ENCODE measurements at regions not wholly inside any gene's neighbourhood (a gene's known extent, or its start where the extent isn't known, plus 50 kb on each side); places are given as distances from the start of the nearest gene placed in this dataset.

DNA sequence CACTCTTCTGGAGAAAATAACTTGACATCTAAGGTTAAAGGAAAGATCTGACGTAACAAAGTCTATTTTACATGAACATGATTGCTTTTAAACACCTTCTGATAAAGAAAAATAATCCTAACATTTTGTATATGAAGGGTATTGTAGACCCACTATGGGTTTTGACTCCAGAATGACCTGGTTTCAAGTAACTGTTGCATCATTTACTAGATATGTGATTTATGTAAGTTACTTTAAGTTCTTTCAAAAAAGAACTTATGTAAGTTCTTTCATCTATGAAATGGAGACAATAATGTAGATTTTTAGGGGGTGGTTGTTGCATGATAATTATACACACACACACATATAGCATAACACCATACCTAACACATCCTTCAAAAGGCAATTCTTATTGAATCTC is 147.6 kb upstream of the MIR17HG start:
- intact Hi-C loops (cut with DNase I), result no loop called here
- Histone ChIP-seq H3K27me3 (no peaks in the 10 kb centered on the region), H3K4me3 (replicated peaks in 1 of 3) (no peak overlapping the region), H3K27ac (no peak overlapping the region), H3K9me3 (no peaks in the 10 kb centered on the region), H3K4me1 (no peaks in the 10 kb centered on the region), H3K36me3 (no peaks in the 10 kb centered on the region)
- WGBS, 2 donors, result 93 to 95% methylated on average over 1 of the region's 1 CpG
- DNase-seq, result no peak
- TF ChIP-seq POLR2A (IDR thresholded peaks at IDR 0.05), result no peak
- TF ChIP-seq CTCF (IDR thresholded peaks at IDR 0.05), result no peak

- H3K27ac ChIP-seq, result no peak overlapping the region
- DNase-seq, result no peak
- H3K9me3 ChIP-seq, result no peaks in the 10 kb centered on the region
- intact Hi-C loops (cut with DNase I), result no loop called here
- no peak for TF ChIP-seq POLR2A (IDR thresholded peaks at IDR 0.05)
- no peak for TF ChIP-seq CTCF (IDR thresholded peaks at IDR 0.05)
- H3K27me3 ChIP-seq, result no peaks in the 10 kb centered on the region
- no peaks in the 10 kb centered on the region for H3K36me3 ChIP-seq
- H3K4me3 ChIP-seq (replicated peaks in 1 of 3), result no peak overlapping the region
- no peaks in the 10 kb centered on the region for H3K4me1 ChIP-seq
- WGBS, 2 donors, result 90 to 95% methylated on average over 3 of the region's 3 CpGs
Observed at GRCh38 chr13:91200486-91200885, 147.0 kb upstream of the MIR17HG start.

DNA sequence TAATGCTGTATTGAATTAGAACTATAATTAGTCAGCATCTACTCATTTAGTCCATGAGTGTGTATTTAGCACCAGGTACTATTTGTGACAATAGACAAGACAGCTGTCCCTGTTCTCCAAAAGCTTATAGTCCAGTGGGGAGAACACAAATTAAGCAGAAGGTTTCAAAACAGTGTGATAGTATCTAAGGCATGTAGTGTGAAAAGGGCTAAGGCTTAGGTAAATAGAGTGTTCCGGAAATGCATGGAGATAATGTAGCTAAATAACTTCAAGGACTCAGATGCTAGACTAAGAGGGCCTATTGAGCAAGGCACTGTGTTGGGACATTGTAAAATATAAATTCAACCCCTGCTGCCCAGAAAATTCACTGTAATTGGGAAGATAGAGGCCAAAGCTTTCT is 144.1 kb upstream of the MIR17HG start:
- whole genome bisulfite sequencing, 2 donors, result 87 to 100% methylated on average over 1 of the region's 1 CpG
- no peak for TF ChIP-seq POLR2A (IDR thresholded peaks at IDR 0.05)
- TF ChIP-seq CTCF (IDR thresholded peaks at IDR 0.05), result no peak
- no peak for DNase-seq
- H3K4me1 ChIP-seq, result no peaks in the 10 kb centered on the region
- no peak overlapping the region for H3K4me3 ChIP-seq (replicated peaks in 1 of 3)
- intact Hi-C loops (cut with DNase I), result no loop called here
- H3K27me3 ChIP-seq, result no peaks in the 10 kb centered on the region
- H3K9me3 ChIP-seq, result no peaks in the 10 kb centered on the region
- H3K36me3 ChIP-seq, result no peaks in the 10 kb centered on the region
- no peak overlapping the region for H3K27ac ChIP-seq

- no peaks in the 10 kb centered on the region for H3K36me3 ChIP-seq
- WGBS, 2 donors, result 64 to 67% methylated on average over 4 of the region's 4 CpGs
- intact Hi-C loops (cut with DNase I), result no loop called here
Observed at GRCh38 chr13:91207261-91207660, 140.2 kb upstream of the MIR17HG start.

GRCh38 chr13:91211510-91211909 is 136.0 kb upstream of the MIR17HG start:
- Histone ChIP-seq H3K36me3 (no peaks in the 10 kb centered on the region), H3K4me3 (replicated peaks in 1 of 3) (no peak overlapping the region), H3K27me3 (no peaks in the 10 kb centered on the region), H3K27ac (no peak overlapping the region), H3K9me3 (no peaks in the 10 kb centered on the region), H3K4me1 (no peaks in the 10 kb centered on the region)
- DNase-seq, result no peak
- WGBS, 2 donors, result 35 to 38% methylated on average over 3 of the region's 3 CpGs
- TF ChIP-seq CTCF (IDR thresholded peaks at IDR 0.05) (no peak), POLR2A (IDR thresholded peaks at IDR 0.05) (no peak)
- intact Hi-C loops (cut with DNase I), result no loop called here

More at GRCh38 chr13:91207261-91207660, 140.2 kb upstream of the MIR17HG start:
- Histone ChIP-seq H3K27me3 (no peaks in the 10 kb centered on the region), H3K27ac (no peak overlapping the region), H3K4me1 (no peaks in the 10 kb centered on the region), H3K4me3 (replicated peaks in 1 of 3) (no peak overlapping the region), H3K9me3 (no peaks in the 10 kb centered on the region)
- DNase-seq, result no peak
- TF ChIP-seq CTCF (IDR thresholded peaks at IDR 0.05), result no peak
- TF ChIP-seq POLR2A (IDR thresholded peaks at IDR 0.05), result no peak

Data from thyroid gland (tissue), 4 donors.